HG03378 (cell line): ENCODE measurements at regions not wholly inside any gene's neighbourhood (a gene's known extent, or its start where the extent isn't known, plus 50 kb on each side); places are given as distances from the start of the nearest gene placed in this dataset.

Experiments used
- ATAC-seq: cut with Tn5 transposase; IDR thresholded peaks from one replicate; pipeline ENCODE4 v1.9.1; 2021; ENCODE audit warnings: mild to moderate bottlenecking, moderate library complexity; ENCODE audit not compliant: unreplicated experiment

DNA sequence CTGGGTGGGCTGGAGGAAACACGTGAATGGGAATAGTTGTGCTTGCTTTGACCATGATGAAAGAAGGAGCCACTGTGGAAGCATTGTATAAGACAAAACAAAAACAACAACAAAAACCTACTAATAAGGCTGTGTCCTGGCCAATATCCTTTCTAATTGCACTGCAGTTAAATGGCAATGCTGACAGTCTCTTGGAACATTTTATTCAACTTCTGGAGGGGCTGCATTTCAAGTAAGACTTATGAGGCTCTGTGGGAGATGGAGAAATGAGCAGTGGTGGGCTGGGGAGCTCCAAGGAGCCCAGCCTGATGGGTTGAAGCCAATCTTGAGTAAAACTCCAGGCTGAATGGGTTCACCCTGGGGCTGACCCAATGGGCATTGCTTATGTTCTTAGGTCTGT lies 99.8 kb upstream of the ROPN1 start:
- no peak for ATAC-seq

DNA sequence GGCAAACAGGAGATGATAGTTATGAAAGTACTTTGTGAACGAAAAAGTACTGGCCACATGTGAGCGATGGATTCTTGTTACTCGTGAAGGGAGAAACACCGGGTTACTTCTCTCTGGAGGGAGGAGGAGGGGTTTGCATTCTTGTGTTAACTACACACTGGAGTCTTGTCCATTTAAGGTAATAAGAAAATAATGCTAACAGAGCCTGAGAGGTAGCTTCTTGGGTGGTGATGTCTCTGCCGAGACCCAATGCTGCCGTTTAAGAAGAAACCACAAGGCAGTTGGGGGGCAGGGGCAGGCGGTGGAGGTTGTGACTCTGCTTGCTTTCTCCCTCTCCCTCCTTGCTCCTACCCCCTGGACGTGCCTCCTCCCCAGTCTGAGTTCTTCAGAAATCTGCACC lies 100.9 kb upstream of the ROPN1 start:
- ATAC-seq: no peak

DNA sequence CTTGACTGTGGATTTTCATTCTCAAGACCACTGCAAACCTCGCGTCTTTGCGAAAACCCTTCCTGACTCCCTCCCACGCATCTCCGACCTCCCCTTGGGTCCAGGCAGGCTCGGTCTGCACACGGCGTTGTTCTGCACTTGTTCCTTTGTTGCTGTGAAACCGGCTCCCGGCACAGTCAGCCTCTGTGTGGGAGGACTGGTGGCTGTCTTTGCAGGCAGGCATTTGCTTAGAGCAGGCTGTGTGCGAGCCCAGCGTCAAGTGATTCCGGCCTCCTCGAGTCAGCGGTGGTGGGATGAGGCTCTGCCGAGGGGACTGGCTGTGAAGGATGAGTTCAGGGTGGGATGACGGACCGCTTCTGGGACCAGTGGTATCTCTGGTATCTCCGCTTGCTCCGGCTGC lies 102.6 kb upstream of the ROPN1 start:
- ATAC-seq: no peak

DNA sequence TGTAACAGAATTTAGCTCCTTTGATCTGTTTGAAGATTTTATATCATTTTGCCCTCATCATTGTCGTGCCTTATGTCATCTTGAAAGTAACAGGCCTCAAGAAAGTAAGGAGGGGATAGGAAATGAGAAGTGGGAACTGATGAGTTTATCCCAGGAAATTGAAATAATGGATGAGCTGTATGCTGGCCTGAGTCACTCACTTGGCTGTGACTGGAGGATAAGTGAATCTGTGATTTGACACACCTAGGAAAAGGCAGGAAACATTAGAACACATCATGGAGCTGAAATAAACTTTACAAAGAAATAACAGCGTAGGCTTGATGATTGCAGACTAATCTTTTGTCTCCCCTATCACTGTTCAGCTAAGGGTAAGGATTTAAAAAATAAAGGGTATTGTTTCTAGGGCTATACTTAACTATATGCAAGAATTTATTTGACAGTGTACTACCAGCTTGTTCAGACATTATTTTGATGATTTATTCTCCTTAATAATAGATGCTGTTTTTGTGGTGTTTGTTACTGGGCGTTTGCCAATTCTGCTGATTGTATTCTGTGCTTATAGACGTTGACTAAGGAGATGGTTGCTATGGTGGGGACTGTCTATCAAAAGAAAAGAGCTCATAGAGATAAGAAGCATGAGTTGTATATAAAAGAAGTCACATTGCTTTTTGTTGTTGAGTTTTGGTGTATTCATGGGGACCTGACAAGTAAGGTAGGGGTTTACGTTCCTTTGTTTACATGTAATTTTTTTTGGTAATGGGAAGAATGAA lies 105.6 kb upstream of the ROPN1 start:
- ATAC-seq: no peak

DNA sequence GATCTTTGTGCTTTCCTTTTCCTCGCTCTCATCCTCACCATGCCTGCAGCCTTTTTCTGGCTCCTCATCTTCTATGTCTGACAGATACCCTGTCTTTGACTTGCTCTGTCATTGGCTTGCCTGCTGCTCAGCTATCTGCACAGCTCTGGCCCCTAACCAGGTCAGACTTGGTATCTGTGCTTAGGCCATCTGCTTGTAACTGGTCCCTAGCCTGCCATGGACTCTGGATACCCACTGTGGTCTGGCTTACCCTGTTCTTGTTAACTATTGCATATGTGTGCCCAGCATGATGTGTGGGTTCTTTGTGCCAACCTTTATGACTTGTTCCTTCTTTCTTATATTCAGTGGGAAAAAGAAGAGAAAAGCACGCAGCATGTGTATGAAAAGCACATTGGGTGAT lies 109.7 kb upstream of the ROPN1 start:
- ATAC-seq: no peak

DNA sequence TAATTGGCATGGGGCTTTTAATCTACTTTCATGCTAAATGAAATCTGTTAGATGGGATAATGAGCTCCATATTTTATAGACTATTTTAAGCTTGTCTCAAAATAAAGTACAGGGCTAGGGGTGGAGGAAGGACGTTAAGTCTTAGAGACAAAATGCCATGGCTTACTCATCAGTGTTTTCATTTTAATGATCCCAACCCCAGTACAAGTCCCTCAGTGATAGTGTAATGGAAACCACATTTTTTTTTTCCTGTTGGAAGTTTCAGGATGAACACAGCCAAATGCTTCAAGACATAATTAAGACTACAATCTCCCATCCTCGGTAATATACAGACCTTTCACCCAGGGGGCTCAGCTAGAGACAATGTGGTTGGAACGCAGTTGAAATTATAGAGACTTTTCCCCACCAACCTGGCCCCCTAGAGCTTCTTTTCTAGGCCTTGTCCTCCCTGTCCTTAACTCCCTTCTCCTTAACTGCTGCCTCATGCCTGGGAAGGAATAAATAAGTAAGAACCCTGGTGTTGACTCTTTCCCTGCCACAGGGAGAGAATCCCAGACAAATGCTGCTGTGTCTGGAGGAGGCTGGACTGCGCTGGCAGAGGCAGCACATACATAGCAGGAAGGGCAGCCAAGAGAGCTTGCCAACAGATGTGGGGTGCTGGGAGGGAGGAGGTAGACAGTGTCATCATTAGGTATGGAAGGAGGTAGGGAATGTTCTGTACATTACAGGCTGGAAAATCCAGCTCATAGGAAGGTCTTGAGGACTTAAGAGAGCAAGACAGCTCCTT lies 115.4 kb upstream of the ROPN1 start:
- ATAC-seq: no peak

GRCh38 chr3:124108446-124108845 lies 116.5 kb upstream of the ROPN1 start:
- ATAC-seq: no peak

GRCh38 chr3:124113485-124113884 lies 121.6 kb upstream of the ROPN1 start:
- ATAC-seq: no peak

GRCh38 chr3:124115279-124115678 lies 123.4 kb upstream of the ROPN1 start:
- no peak for ATAC-seq

DNA sequence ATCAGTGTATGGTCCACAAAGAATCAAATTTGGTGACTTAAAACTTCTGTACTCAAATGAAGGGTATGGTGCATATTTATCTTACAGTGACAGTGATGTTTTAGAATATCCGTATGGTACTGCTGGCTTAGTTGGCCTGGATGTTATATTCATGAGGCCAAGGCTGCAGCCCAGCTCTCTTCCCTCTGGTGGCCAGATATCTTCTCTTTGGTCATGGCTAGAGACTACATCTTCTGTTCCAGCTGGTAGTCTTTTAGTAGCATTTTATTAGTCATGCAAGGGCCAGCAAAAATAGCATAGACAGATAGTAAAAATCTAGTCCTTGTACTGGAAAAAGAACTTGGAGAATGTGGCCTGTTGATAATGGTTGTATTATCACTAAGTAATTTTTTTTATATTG lies 124.0 kb upstream of the ROPN1 start:
- no peak for ATAC-seq

DNA sequence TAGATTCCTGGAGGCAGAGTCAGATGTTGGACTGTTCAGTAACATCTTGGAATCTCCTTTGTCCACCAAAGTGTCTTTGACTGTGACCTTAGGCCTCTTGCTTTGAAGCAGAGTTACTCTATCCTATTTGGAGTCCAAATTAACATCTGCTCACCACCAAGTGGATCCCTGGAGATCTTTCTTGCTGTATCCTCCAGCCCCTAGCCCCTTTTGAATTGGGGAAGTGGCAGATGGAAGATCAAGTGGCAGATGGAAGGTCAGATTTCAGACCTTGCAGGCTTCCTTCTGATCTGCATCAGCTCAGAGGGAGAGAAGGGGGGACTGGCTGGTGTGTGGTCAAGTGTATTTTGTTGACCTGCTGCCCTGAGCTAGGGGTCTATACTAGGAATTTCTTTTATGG lies 125.0 kb upstream of the ROPN1 start:
- no peak for ATAC-seq

DNA sequence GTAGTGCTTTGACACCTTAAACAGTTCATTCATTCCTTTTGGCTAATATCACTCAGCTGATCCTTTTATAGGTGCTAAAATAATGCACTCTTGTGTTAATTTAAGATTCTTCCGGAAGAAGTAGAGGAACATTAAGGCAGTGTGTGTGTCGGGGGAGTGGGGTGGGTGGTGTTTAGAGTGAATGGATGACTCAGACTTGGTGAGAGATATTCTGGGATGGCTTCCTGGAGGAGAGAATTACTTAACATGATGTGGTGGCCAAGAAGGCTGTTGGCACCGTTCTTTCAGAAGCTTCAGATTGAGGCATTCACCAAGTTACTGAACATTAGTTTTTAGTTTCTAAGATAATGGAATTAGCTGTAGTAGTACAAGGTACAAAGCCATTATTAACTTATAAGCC lies 125.6 kb upstream of the ROPN1 start:
- no peak for ATAC-seq

DNA sequence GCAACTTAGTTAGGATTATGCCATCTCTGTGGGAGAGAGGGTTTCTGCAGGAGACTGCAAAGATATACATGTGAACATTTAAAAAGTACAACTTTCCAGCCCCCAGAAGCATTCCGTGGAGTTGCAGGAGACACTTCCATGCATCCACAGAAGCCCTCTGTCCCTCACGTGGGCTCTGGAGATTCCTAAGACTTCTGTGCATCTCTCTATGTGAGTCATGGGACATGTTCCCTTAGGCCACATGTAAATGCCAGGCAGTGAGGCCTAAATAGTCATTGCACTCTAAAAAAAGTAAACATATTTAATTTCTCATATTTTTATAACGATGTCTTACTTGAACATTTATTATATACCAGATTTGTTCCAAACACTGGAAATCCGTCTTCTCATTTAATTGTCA lies 126.5 kb upstream of the ROPN1 start:
- ATAC-seq: no peak

- ATAC-seq: no peak
Observed at GRCh38 chr3:124119056-124119716, 127.3 kb upstream of the ROPN1 start.

- no peak for ATAC-seq
Observed at GRCh38 chr3:124121379-124122312, 129.7 kb upstream of the ROPN1 start.

GRCh38 chr3:124125315-124125714 lies 133.4 kb upstream of the ROPN1 start:
- no peak for ATAC-seq

- no peak for ATAC-seq
Observed at GRCh38 chr3:124126436-124127023, 134.6 kb upstream of the ROPN1 start.

GRCh38 chr3:124131158-124131557 lies 139.2 kb upstream of the ROPN1 start:
- ATAC-seq: no peak

- ATAC-seq: no peak
Observed at GRCh38 chr3:124131580-124131979, 139.7 kb upstream of the ROPN1 start.

DNA sequence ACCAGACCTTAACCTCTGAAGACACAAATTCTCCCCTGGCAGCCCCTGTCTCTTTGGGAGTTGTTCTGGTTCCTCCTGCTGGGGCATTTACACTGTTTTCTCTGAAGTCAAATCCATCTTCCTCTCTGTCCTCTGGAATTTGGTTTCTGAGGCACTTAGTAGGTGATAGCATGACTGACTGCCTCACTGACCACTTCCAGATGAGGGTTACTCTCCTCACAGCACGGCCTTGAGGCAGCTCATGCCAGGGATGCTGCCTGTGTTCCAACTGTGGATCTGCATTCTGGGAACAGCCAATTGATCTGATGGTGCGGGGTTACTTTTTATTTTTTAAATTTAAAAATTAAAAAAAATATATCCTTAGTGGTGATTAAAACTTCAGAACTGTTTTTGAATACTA lies 140.9 kb upstream of the ROPN1 start:
- no peak for ATAC-seq
